ENCODE measurements at regions not wholly inside any gene's neighbourhood (a gene's known extent, or its start where the extent isn't known, plus 50 kb on each side); places are given as distances from the start of the nearest gene placed in this dataset.

GRCh38 chr12:27163048-27163715, 80.8 kb upstream of the C12orf71 start:
- TF ChIP-seq ELK1 (IDR thresholded peaks at IDR 0.05; ENCODE audit: low read depth, low read length) (no peak), POLR2A (IDR thresholded peaks at IDR 0.05; ENCODE audit: low read length) (no peak), USF2 (IDR thresholded peaks at IDR 0.05) (no peak), POLR2AphosphoS2 (conservative IDR thresholded peaks at IDR 0.05; ENCODE audit: low read length) (no peak), CEBPB (IDR thresholded peaks at IDR 0.05) (no peak), MAX (IDR thresholded peaks at IDR 0.05) (no peak), REST (IDR thresholded peaks at IDR 0.05) (no peak), RNF2 (IDR thresholded peaks at IDR 0.05; ENCODE audit: borderline replicate concordance, low read depth) (no peak), CBX8 (IDR thresholded peaks at IDR 0.05) (no peak), SMC3 (IDR thresholded peaks at IDR 0.05) (no peak)
